HG03095 (cell line): ENCODE measurements at regions not wholly inside any gene's neighbourhood (a gene's known extent, or its start where the extent isn't known, plus 50 kb on each side); places are given as distances from the start of the nearest gene placed in this dataset.

ENCODE experiments used
- ATAC-seq: cut with Tn5 transposase; IDR thresholded peaks from one replicate; pipeline ENCODE4 v1.9.1; 2021; ENCODE audit warnings: moderate library complexity; ENCODE audit not compliant: unreplicated experiment

- no peak for ATAC-seq
These were observed 298.4 kb downstream of the PSAT1 start for GRCh38 chr9:78595200-78595945.

GRCh38 chr9:78596346-78596745 lies 299.4 kb downstream of the PSAT1 start:
- no peak for ATAC-seq

GRCh38 chr9:78598120-78598519 lies 301.2 kb downstream of the PSAT1 start:
- no peak for ATAC-seq

- no peak for ATAC-seq
These were observed 303.0 kb downstream of the PSAT1 start for GRCh38 chr9:78599926-78600325.

- no peak for ATAC-seq
These were observed 305.1 kb downstream of the PSAT1 start for GRCh38 chr9:78601957-78602565.

GRCh38 chr9:78605041-78606000 lies 308.4 kb downstream of the PSAT1 start:
- no peak for ATAC-seq

- ATAC-seq = no peak
These were observed 309.1 kb downstream of the PSAT1 start for GRCh38 chr9:78606001-78606379.

GRCh38 chr9:78607853-78608252 lies 310.9 kb downstream of the PSAT1 start:
- ATAC-seq = no peak

GRCh38 chr9:78609450-78609849 lies 312.5 kb downstream of the PSAT1 start:
- ATAC-seq = no peak

GRCh38 chr9:78612091-78612490 lies 315.2 kb downstream of the PSAT1 start:
- ATAC-seq = no peak

- ATAC-seq = no peak
These were observed 316.1 kb downstream of the PSAT1 start for GRCh38 chr9:78613006-78613405.

GRCh38 chr9:78614892-78615291 lies 318.0 kb downstream of the PSAT1 start:
- no peak for ATAC-seq

- ATAC-seq = no peak
These were observed 318.4 kb downstream of the PSAT1 start for GRCh38 chr9:78615372-78615771.

- no peak for ATAC-seq
These were observed 321.8 kb downstream of the PSAT1 start for GRCh38 chr9:78618735-78619134.

- ATAC-seq = no peak
These were observed 323.4 kb downstream of the PSAT1 start for GRCh38 chr9:78620303-78620702.

- ATAC-seq = no peak
These were observed 323.8 kb downstream of the PSAT1 start for GRCh38 chr9:78620764-78621163.

GRCh38 chr9:78622126-78622525 lies 325.2 kb downstream of the PSAT1 start:
- no peak for ATAC-seq

- no peak for ATAC-seq
These were observed 330.0 kb downstream of the PSAT1 start for GRCh38 chr9:78626971-78627370.

GRCh38 chr9:78630966-78631365 lies 334.0 kb downstream of the PSAT1 start:
- ATAC-seq = no peak

GRCh38 chr9:78640728-78641127 lies 343.8 kb downstream of the PSAT1 start:
- ATAC-seq = no peak

- no peak for ATAC-seq
These were observed 347.4 kb downstream of the PSAT1 start for GRCh38 chr9:78644359-78644758.

- no peak for ATAC-seq
These were observed 357.4 kb downstream of the PSAT1 start for GRCh38 chr9:78654324-78654723.
